ENCODE measurements at regions not wholly inside any gene's neighbourhood (a gene's known extent, or its start where the extent isn't known, plus 50 kb on each side); places are given as distances from the start of the nearest gene placed in this dataset.

- TF ChIP-seq POLR2A (IDR thresholded peaks at IDR 0.05) (no peak), CTCF (IDR thresholded peaks at IDR 0.05) (peak; percentile 39 to 53 (median 46))
Measured at GRCh38 chr3:174397848-174398247, 461.3 kb upstream of the NAALADL2 start.
